ENCODE measurements at regions not wholly inside any gene's neighbourhood (a gene's known extent, or its start where the extent isn't known, plus 50 kb on each side); places are given as distances from the start of the nearest gene placed in this dataset.
A peak's percentile ranks its signal among the peaks of the same experiment; 100 is the strongest.
"Not testable (repeated sequence)": the region's sequence is repeated elsewhere in the genome, so short reads cannot be mapped to it uniquely, and the experiment has no call there.

DNA sequence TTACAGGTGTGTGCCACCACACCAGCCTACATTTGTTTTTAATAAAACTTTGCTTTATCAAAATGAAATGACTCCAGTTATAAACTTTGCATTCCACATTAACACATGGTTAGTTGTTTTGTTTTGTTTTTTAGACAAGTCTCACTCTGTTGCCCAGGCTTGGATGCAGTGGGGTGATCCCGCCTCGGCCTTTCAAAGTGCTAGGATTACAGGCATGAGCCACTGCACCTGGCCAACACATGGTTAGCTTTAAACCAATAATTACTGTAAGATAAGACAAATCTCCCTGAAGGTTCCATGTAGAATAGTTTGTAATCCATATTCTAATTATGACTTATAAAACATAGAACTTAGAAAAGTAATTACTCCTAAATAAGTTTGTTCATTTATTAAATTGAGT is 89.8 kb upstream of the MED13 start:
- no peak overlapping the region for H3K4me3 Mint-ChIP-seq
- no peaks in the 10 kb centered on the region for H3K9me3 Mint-ChIP-seq
- DNase-seq: no peak
- no peaks in the 10 kb centered on the region for H3K36me3 Mint-ChIP-seq (ENCODE audit: insufficient read depth)
- no peak for ATAC-seq
- no peaks in the 10 kb centered on the region for H3K4me1 Mint-ChIP-seq (ENCODE audit: low read depth)
- no peaks in the 10 kb centered on the region for H3K27me3 Mint-ChIP-seq (ENCODE audit: low read depth)

DNA sequence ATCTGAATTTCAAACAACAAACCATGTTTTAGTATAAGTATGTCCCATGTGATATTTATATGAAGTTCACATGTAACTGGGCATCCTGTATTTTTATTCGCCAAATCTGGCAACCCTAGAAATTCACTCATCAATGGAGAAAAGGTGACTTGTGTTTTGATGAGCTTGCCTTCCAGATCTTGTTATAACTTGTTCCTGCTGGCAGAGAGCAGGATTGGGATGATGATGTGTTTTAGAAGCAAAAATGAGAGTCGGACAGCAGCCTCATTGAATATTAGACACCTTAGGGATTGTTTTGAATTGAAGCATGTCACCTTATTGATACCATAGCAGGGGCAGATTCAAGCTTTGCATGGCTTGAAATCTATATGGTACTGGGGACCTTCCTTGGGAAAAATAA is 85.4 kb upstream of the MED13 start:
- no peak for DNase-seq
- no peak for ATAC-seq
- Mint-ChIP-seq H3K36me3 (ENCODE audit: insufficient read depth) (no peaks in the 10 kb centered on the region), H3K4me1 (ENCODE audit: low read depth) (no peaks in the 10 kb centered on the region), H3K27me3 (ENCODE audit: low read depth) (no peaks in the 10 kb centered on the region), H3K9me3 (no peaks in the 10 kb centered on the region), H3K4me3 (no peak overlapping the region)

DNA sequence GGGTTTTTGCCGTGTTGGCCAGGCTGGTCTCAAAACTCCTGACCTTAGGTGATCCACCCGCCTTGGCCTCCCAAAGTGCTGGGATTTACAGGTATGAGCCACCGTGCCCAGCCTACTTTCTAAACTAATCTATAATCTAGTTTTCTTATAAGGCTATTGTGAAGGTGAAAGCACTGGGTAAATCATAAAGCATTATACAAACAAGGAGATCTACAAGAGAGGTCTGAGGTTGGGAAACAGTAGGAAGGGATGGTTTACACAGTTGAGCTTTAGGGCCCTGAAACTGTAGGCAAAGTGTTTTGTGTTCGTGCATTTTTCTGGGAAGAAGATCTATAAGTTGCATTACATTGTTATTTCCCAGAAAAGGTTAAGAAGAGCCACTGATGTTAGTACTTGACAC is 84.9 kb upstream of the MED13 start:
- no peak overlapping the region for H3K4me3 Mint-ChIP-seq
- no peak for ATAC-seq
- no peaks in the 10 kb centered on the region for H3K27me3 Mint-ChIP-seq (ENCODE audit: low read depth)
- H3K9me3 Mint-ChIP-seq: no peaks in the 10 kb centered on the region
- no peaks in the 10 kb centered on the region for H3K36me3 Mint-ChIP-seq (ENCODE audit: insufficient read depth)
- DNase-seq: no peak
- no peaks in the 10 kb centered on the region for H3K4me1 Mint-ChIP-seq (ENCODE audit: low read depth)

DNA sequence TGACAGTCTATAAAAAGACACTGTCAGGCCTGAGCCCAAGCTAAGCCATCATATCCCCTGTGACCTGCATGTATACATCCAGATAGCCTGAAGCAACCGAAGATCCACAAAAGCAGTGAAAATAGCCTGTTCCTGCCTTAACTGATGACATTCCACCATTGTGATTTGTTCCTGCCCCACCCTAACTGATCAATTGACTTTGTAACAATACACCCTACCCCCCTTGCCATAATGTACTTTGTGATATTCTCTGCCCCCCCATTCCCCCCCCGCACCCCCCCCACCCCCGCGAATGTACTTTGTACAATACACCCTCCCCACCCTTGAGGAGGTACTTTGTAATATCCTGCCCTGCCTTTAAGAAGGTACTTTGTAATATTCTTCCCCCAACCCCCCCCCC is 82.2 kb upstream of the MED13 start:
- ATAC-seq (no peak), DNase-seq (no peak)
- no peak overlapping the region for H3K4me3 Mint-ChIP-seq
- no peaks in the 10 kb centered on the region for H3K9me3 Mint-ChIP-seq
- peaks cover 5% of the 10 kb centered on the region for H3K27me3 Mint-ChIP-seq (ENCODE audit: low read depth)
- H3K4me1 Mint-ChIP-seq (ENCODE audit: low read depth): no peaks in the 10 kb centered on the region
- no peaks in the 10 kb centered on the region for H3K36me3 Mint-ChIP-seq (ENCODE audit: insufficient read depth)

DNA sequence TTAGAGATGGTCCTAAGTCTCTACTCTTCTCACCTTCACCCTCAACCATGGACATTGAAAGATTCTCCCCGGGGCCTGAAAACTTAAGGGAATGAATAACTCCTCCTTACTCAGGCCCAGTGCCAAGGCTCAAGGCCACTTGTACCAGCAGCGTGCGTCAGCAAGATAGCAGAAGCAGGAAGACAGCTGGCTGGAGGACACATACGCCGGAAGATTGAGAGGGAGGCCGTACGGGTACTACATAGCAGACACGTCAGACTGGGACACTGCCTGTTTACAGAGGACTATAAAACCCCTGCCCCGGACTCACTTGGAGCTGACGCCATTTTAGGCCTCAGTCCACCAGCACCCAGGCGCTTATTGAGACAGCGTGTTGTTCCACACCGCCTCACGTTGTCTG is 75.8 kb upstream of the MED13 start:
- ATAC-seq (no peak), DNase-seq (no peak)
- Mint-ChIP-seq H3K4me1 (ENCODE audit: low read depth) (peaks cover 2% of the 10 kb centered on the region), H3K9me3 (no peaks in the 10 kb centered on the region), H3K36me3 (ENCODE audit: insufficient read depth) (no peaks in the 10 kb centered on the region), H3K27me3 (ENCODE audit: low read depth) (peaks cover 33% of the 10 kb centered on the region), H3K4me3 (no peak overlapping the region)

DNA sequence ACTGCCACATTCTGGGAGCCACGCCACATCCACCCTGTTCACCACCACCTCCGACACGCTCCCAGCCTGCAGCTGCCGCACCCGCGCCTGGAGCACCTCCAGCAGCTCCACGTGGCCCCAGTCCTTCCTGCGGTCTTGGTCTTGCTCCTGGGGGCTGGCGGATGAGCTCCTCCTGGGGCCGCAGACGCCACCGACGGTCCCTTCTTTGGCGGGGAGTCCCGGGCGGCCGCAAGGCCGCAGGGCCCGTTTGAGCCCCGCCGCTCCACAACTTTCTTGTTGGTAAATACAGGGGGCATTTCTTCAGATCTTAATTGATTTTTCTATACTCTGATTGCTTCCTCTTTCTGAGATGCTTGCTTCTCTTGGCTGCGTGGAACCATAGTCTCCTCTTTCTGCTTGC is 75.3 kb upstream of the MED13 start:
- Mint-ChIP-seq H3K36me3 (ENCODE audit: insufficient read depth) (no peaks in the 10 kb centered on the region), H3K27me3 (ENCODE audit: low read depth) (peaks cover 33% of the 10 kb centered on the region)

DNA sequence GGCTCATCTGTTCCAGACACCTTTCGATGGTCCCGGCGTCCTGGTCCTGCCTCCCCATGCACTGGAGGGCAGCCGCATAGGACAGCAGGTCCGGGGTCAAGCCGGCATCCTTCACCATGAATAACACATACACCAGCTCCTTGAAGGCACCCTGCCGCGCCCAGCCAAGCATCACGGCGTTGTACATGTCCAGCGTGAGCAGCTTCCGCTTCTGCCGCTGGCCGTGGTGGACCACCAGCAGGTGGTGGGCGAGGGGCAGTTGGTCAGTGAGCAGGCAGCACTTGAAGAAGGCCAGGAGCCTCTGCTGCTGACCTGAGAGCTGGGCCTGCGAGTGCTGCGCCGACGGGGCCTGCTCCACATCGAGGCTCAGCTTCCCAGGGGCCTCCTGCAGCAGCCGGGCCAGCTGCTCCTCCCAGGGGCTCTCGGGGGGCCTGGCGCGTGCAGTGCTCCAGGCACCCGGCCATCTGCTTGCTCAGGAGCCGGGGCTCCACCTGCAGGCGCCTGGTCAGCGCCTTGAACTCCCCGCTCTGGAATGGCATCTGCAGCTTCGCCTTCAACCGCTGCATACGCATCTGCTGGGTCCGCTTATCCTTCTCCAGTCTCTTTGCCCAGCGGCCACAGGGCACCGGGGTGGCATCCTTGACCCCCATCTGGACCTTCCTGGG is 74.7 kb upstream of the MED13 start:
- H3K9me3 Mint-ChIP-seq; H3K36me3 Mint-ChIP-seq (ENCODE audit: insufficient read depth); DNase-seq; ATAC-seq; H3K4me3 Mint-ChIP-seq; H3K4me1 Mint-ChIP-seq (ENCODE audit: low read depth): not testable (repeated sequence)
- peaks cover 33% of the 10 kb centered on the region for H3K27me3 Mint-ChIP-seq (ENCODE audit: low read depth)

More for the DNA sequence above, 75.3 kb upstream of the MED13 start:
- ATAC-seq (no peak), DNase-seq (no peak)
- Mint-ChIP-seq H3K9me3 (no peaks in the 10 kb centered on the region), H3K4me1 (ENCODE audit: low read depth) (peaks cover 2% of the 10 kb centered on the region), H3K4me3 (no peak overlapping the region)

DNA sequence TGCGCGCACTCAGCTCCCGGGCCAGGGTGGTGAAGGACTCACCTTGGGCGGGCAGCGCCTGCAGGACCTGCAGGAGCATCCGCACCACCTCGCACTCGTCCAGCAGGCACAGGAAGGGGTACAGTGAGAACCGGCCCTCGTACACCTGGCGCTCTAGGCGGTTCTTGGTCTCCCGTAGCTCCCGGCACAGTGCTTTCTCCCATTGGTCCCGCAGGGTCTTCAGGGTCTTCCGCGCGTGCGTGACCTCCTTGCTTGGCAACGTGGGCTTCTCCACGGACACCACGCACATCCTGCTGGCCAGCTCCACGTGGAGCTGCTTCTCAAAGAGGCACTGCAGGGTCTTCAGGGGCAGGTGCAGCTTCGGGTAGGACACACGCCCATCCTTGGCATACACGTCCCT is 74.1 kb upstream of the MED13 start:
- ATAC-seq: no peak
- Mint-ChIP-seq H3K27me3 (ENCODE audit: low read depth) (peaks cover 33% of the 10 kb centered on the region), H3K4me3 (no peak overlapping the region)

DNA sequence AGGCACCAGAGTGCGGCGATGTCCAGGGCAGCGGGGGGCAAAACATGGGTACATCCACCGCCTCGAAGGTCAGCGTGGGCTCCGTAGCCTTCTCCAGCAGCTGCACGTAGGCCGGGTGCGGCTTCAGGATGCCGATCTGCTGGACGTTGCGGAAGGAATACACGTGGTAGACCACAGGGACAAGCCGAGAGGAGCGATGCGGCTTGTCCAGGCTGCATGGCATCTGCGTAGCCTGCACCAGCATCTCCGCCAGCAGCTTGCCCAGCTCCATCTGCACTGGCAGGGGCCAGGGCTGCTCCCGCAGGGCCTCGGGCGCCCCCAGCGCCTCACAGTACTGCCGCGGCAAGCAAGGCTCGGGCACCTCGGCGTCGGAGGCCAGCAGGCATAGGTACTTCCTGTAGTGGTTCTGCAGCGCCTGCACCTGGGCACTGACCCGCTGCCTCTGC is 73.6 kb upstream of the MED13 start:
- peak; percentile 21 to 77 for ATAC-seq
- not testable (repeated sequence) for H3K9me3 Mint-ChIP-seq; H3K36me3 Mint-ChIP-seq (ENCODE audit: insufficient read depth); H3K4me1 Mint-ChIP-seq (ENCODE audit: low read depth); DNase-seq; H3K4me3 Mint-ChIP-seq
- H3K27me3 Mint-ChIP-seq (ENCODE audit: low read depth): peaks cover 32% of the 10 kb centered on the region

More for the DNA sequence above, 74.1 kb upstream of the MED13 start:
- DNase-seq: no peak
- Mint-ChIP-seq H3K36me3 (ENCODE audit: insufficient read depth) (no peaks in the 10 kb centered on the region), H3K4me1 (ENCODE audit: low read depth) (peaks cover 2% of the 10 kb centered on the region), H3K9me3 (no peaks in the 10 kb centered on the region)

DNA sequence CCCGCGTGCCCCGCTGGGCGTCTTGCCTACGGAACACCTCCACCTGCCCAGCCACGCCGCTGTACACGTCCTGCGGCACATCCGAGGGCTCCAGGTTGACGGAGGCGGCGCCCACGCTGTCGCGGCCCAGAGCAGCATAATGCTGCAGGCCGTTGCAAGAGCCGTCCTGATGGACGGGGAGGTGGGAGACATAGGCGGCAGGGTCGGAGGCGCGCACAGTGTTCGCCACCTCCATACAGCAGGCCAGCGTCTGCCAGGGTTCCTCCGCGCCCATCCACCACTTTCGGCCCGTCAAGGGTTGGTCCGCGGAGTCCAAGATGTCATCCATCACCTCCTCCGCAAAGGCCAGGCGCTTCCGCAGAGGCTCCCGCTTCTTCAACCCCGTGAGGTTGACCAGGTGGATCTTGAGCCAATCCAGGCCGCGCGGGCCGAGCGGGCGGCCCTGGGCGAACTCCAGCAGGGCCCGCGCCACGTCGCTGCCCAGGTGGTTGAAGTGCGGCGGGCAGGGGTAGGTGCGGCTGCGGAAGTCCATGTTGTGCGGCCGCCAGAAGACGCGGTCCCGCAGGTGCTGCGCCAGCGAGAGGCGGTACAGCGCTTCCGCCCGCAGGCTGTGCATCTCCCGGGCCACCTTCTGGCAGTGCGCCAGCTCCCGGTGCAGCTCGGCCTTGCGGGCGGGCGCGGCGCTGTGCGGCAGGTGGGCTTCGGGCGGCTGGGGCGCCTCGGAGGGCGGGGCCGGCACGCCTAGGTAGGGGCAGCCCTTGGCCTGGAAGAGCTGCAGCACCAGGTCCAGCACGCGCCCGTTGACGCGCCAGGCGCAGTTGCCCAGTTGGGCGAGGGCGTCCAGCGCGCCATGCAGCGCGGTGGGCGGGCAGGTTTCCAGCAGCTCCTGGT is 72.9 kb upstream of the MED13 start:
- not testable (repeated sequence) for H3K4me3 Mint-ChIP-seq; H3K9me3 Mint-ChIP-seq; DNase-seq; H3K36me3 Mint-ChIP-seq (ENCODE audit: insufficient read depth); H3K4me1 Mint-ChIP-seq (ENCODE audit: low read depth)
- peaks cover 32% of the 10 kb centered on the region for H3K27me3 Mint-ChIP-seq (ENCODE audit: low read depth)
- ATAC-seq: peak; percentile 46 to 59

DNA sequence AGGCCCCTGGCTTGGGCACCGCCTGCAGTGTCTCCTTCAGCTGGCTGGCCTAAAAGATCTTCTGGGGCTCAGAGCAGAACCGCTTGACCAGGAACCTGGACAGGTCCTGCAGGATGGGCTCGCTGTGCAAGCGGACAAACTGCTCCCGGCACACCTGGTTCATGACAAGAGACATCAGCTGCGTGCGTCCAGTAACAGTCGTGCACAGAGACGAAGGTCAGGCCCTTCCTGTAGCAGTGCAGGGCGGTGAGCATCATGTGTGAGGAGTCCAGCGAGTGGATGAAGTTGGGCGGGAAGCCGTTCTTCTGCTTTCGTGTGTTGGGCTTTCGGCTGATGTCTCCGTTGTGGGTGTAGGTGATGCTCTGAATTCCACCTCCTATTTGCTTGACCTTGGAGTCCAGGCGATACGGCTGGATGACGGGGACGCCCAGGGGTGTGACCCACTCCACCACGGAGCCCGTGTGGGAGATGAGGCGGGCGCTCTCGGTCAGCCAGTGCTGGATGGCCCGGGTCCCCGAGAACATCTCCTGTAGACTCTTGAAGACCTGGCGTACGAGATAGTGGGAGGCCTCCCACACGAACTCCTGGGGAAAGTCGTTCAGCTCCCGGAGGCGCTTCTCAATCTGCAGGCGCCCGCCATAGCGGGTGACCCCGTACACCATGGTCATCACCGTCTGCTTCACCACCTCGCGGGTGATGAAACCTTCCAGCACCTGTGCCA is 72.1 kb upstream of the MED13 start:
- H3K9me3 Mint-ChIP-seq; H3K4me3 Mint-ChIP-seq; DNase-seq; ATAC-seq; H3K4me1 Mint-ChIP-seq (ENCODE audit: low read depth); H3K36me3 Mint-ChIP-seq (ENCODE audit: insufficient read depth): not testable (repeated sequence)
- H3K27me3 Mint-ChIP-seq (ENCODE audit: low read depth): peaks cover 29% of the 10 kb centered on the region

DNA sequence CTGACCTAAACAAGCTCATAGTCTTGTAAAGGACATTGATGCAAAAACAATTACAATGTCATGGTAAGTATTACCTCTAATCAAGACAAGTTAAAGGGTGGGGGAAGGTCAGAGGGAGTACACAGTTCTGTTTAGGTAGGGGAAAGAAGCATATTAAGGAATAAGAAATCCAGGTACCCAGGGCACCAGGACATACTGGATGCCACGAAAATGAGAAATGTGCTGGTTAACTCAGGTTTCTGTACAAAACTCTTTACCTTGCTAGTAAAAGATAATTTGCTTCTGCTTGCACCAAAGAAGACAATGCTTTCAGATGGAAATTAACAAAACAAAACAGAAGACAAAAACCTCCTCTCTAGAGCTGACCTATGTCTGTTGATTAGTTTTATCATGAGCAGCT is 70.7 kb upstream of the MED13 start:
- peaks cover 2% of the 10 kb centered on the region for H3K4me1 Mint-ChIP-seq (ENCODE audit: low read depth)
- H3K36me3 Mint-ChIP-seq (ENCODE audit: insufficient read depth): no peaks in the 10 kb centered on the region
- no peak overlapping the region for H3K4me3 Mint-ChIP-seq
- peaks cover 31% of the 10 kb centered on the region for H3K27me3 Mint-ChIP-seq (ENCODE audit: low read depth)
- DNase-seq (no peak), ATAC-seq (no peak)
- no peaks in the 10 kb centered on the region for H3K9me3 Mint-ChIP-seq

DNA sequence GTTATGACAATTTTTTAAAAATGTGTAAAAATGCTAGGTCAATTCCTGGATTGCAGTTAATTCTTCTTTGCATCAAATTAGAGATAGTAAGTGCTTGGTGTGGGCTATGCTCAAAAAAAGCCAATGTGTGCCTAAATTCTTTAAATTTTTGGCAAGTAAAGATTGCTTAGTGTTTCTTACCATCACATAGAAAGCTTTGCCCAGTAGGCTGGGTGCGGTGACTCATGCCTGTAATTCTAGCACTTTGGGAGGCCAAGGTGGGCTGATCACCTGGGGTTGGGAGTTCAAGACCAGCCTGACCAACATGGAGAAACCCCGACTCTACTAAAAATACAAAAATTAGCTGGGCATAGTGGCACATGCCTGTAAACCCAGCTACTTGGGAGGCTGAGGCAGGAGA is 70.0 kb upstream of the MED13 start:
- ATAC-seq; H3K9me3 Mint-ChIP-seq; H3K4me1 Mint-ChIP-seq (ENCODE audit: low read depth); DNase-seq; H3K36me3 Mint-ChIP-seq (ENCODE audit: insufficient read depth); H3K4me3 Mint-ChIP-seq: not testable (repeated sequence)
- H3K27me3 Mint-ChIP-seq (ENCODE audit: low read depth): peaks cover 27% of the 10 kb centered on the region

DNA sequence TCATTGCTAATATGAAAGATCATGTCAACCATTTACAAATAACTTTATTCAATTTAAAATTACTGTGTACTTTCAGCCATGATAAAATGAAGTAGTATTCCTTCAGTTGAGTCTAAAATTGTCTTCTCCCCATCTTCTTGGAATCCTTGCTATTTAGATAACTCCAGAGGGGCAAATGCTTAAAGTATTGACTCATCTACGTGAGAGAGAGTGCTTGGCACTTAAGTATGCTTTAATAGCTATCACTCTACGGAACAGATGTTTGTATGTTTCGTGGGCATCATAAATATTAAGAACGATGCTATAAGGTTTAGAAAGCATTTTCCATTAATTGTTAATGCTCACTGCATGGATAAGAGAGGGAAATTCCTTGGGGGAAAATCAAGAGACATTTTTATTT is 69.3 kb upstream of the MED13 start:
- no peak overlapping the region for H3K4me3 Mint-ChIP-seq
- H3K9me3 Mint-ChIP-seq: no peaks in the 10 kb centered on the region
- no peaks in the 10 kb centered on the region for H3K4me1 Mint-ChIP-seq (ENCODE audit: low read depth)
- DNase-seq (no peak), ATAC-seq (no peak)
- no peaks in the 10 kb centered on the region for H3K36me3 Mint-ChIP-seq (ENCODE audit: insufficient read depth)
- peaks cover 24% of the 10 kb centered on the region for H3K27me3 Mint-ChIP-seq (ENCODE audit: low read depth)
